Lung (tissue), 11 donors: ENCODE measurements at regions not wholly inside any gene's neighbourhood (a gene's known extent, or its start where the extent isn't known, plus 50 kb on each side); places are given as distances from the start of the nearest gene placed in this dataset.

ENCODE experiments used
- ATAC-seq: fragments of 200-7000 bp; cut with Tn5 transposase; one replicate; pipeline ENCODE4 v1.9.1; 2020; ENCODE audit warnings: moderate number of reproducible peaks; ENCODE audit not compliant: insufficient read depth, low FRiP score
- DNase-seq, 3 donors: peaks; one replicate each; pipeline ENCODE4 v3.0.0-alpha.2; 2013 to 2017
- H3K27ac ChIP-seq, 2 donors: one replicate each; pipeline ENCODE4 v1.5.1; 2013; ENCODE audit warnings: mild to moderate bottlenecking in 2 of 2, moderate library complexity in 2 of 2, control low read depth in 1 of 2, inconsistent platforms in 1 of 2, low read depth in 1 of 2, low read length in 1 of 2
- H3K27me3 ChIP-seq, 3 donors: one replicate each; pipeline ENCODE4 v1.5.1; 2013; ENCODE audit warnings: low read length in 2 of 3; ENCODE audit not compliant: control insufficient read depth in 3 of 3, insufficient read depth in 3 of 3
- H3K36me3 ChIP-seq, 4 donors: one replicate each; pipeline ENCODE4 v1.5.1; 2013; ENCODE audit warnings: low read length in 4 of 4, mild to moderate bottlenecking in 1 of 4, moderate library complexity in 1 of 4; ENCODE audit not compliant: control insufficient read depth in 4 of 4, insufficient read depth in 4 of 4
- H3K4me1 ChIP-seq, 5 donors: one replicate each; pipeline ENCODE4 v1.5.1; 2013; ENCODE audit warnings: low read length in 5 of 5, mild to moderate bottlenecking in 2 of 5, moderate library complexity in 1 of 5; ENCODE audit not compliant: control insufficient read depth in 5 of 5, insufficient read depth in 5 of 5
- H3K4me3 ChIP-seq: one replicate; pipeline ENCODE4 v1.5.1; 2013; ENCODE audit warnings: mild to moderate bottlenecking, control low read depth, moderate library complexity
- H3K9ac ChIP-seq, 2 donors: one replicate each; pipeline ENCODE4 v1.5.1; 2013; ENCODE audit warnings: low read length in 2 of 2, control low read depth in 1 of 2; ENCODE audit not compliant: insufficient read depth in 1 of 2
- H3K9me3 ChIP-seq, 4 donors: one replicate each; pipeline ENCODE4 v1.5.1; 2013; ENCODE audit warnings: low read length in 3 of 4, mild to moderate bottlenecking in 1 of 4, moderate library complexity in 1 of 4; ENCODE audit not compliant: control insufficient read depth in 4 of 4, insufficient read depth in 3 of 4
- CTCF ChIP-seq: IDR thresholded peaks from 2 replicates; pipeline ENCODE4 v1.5.1; 2012; ENCODE audit warnings: mild to moderate bottlenecking; ENCODE audit errors: control extremely low read depth, extremely low read depth
- WGBS, 2 donors: extraction: QIAGEN DNeasy Blood & Tissue Kit; methylation state at CpG; one replicate each; pipeline ENCODE4 v1.1.7; 2013; 5-methylcytosine and 5-hydroxymethylcytosine counted together
- donor health status: control.
- donor health status: control.
- donor health status: Bipolar disorder and iron deficiency.
- donor health status: healthy.
- donor health status: DM: yes; HTN: yes; CAD: no.

DNA sequence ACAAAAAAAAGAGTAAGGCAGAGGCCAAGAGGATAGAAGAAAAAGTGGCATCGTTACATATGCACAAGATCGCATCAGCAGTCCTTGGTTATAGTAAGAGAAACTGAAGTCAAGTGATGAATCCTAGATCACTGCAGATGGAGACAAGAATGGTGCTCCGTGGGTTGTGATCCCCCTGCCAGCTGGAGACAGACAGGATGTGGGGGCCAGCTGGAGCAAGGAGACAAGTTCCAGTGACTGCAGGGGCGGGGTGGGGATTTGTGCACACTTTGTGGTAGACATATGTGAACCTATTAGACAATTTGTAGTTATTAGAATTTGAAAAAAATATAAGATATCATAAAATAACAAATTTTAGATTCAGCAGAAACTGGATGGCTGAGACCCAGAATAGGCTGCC lies 697.9 kb upstream of the ADAMTS16 start:
- Histone ChIP-seq H3K27ac (no peak overlapping the region), H3K9ac (no peak overlapping the region), H3K36me3 (no peaks in the 10 kb centered on the region), H3K9me3 (peaks cover 0 to 5% (median 1%) of the 10 kb centered on the region in 4 donors), H3K27me3 (no peaks in the 10 kb centered on the region), H3K4me1 (no peaks in the 10 kb centered on the region), H3K4me3 (no peak overlapping the region)
- WGBS, 2 donors = 80 to 83% methylated on average over 4 of the region's 4 CpGs
- DNase-seq (no peak), ATAC-seq (no peak)
- no peak for TF ChIP-seq CTCF

DNA sequence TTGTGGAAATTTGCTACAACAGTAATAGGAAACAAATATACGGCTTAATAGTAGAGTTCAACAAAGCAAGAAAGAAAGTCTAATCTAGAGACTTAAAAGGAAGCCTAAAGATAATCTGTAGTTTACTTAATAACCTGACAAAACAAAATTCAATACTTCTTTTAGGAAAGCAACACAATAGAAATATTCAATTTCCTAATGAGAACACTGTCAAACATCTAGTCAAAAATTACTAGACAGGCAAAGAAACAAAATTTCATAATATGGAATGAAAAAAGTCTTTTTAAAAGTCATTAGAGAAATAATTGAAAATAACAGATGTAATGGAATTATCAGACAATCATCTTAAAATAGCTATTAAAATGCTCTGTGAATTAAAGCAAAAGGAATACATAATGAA lies 692.5 kb upstream of the ADAMTS16 start:
- no peak for ATAC-seq
- no peak for TF ChIP-seq CTCF
- Histone ChIP-seq H3K4me3 (no peak overlapping the region), H3K9me3 (peaks cover 0 to 5% (median 0%) of the 10 kb centered on the region in 4 donors), H3K9ac (no peak overlapping the region), H3K27ac (no peak overlapping the region), H3K4me1 (no peaks in the 10 kb centered on the region), H3K27me3 (no peaks in the 10 kb centered on the region), H3K36me3 (no peaks in the 10 kb centered on the region)
- DNase-seq = no peak
- 91 to 97% methylated on average over 1 of the region's 1 CpG for WGBS, 2 donors

DNA sequence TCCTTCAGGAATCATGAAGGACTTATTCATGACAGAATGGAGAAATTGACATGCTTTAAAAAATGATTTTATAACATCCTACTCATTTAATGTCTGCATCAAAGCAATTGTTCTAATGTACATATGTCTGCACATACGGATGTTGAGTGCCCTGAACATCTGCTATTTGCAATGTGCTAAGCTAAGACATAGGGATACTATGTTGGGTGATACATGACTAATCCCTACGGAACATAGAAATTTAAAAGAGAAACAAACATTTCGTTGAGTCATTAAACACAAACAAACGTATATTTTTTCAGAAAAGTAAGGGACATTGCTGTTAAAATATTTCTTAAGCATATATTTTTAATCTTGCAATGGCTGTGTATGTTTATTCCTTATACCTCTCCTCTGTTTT lies 686.5 kb upstream of the ADAMTS16 start:
- ATAC-seq (no peak), DNase-seq (no peak)
- TF ChIP-seq CTCF = no peak
- H3K27ac ChIP-seq = no peak overlapping the region
- H3K9ac ChIP-seq = no peak overlapping the region
- no peaks in the 10 kb centered on the region for H3K36me3 ChIP-seq
- H3K4me1 ChIP-seq = no peaks in the 10 kb centered on the region
- no peaks in the 10 kb centered on the region for H3K9me3 ChIP-seq
- WGBS, 2 donors = 77 to 83% methylated on average over 4 of the region's 4 CpGs
- H3K4me3 ChIP-seq = no peak overlapping the region
- no peaks in the 10 kb centered on the region for H3K27me3 ChIP-seq

DNA sequence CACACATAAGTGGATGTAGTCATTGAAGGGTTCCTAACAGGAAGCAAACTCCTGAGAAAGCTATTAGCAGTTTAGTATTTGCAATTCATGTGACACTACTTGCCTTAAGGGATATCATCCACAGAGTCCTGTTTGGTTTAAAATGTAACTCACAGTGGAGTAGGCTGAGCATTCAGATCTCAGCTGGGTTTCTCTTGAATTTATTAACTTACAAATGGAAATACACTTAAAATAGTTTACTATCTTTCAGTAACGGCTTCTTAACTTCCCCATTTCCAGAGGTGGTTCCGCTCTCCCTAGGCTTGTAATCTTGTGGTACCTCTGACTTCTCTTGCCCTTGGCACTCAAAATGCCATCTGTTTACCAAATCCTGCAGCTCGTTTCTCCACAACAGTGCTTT lies 660.7 kb upstream of the ADAMTS16 start:
- H3K27ac ChIP-seq = no peak overlapping the region

More for the DNA sequence above, 660.7 kb upstream of the ADAMTS16 start:
- DNase-seq (no peak), ATAC-seq (no peak)
- Histone ChIP-seq H3K27me3 (no peaks in the 10 kb centered on the region), H3K4me3 (no peak overlapping the region), H3K4me1 (no peaks in the 10 kb centered on the region), H3K9me3 (peaks cover 0 to 3% (median 0%) of the 10 kb centered on the region in 4 donors), H3K9ac (no peak overlapping the region), H3K36me3 (no peaks in the 10 kb centered on the region)
- TF ChIP-seq CTCF = no peak
- 42 to 47% methylated on average over 3 of the region's 3 CpGs for WGBS, 2 donors
